ENCODE measurements at regions not wholly inside any gene's neighbourhood (a gene's known extent, or its start where the extent isn't known, plus 50 kb on each side); places are given as distances from the start of the nearest gene placed in this dataset.
"Not testable (repeated sequence)": the region's sequence is repeated elsewhere in the genome, so short reads cannot be mapped to it uniquely, and the experiment has no call there.

- no peak for DNase-seq
Measured at GRCh38 chr9:93809204-93809940, 145.8 kb downstream of the BARX1 start.

- DNase-seq = no peak
Measured at GRCh38 chr9:93808115-93809029, 146.8 kb downstream of the BARX1 start.

GRCh38 chr9:93807166-93808074 lies 147.7 kb downstream of the BARX1 start:
- DNase-seq = no peak

GRCh38 chr9:93801581-93802284 lies 153.4 kb downstream of the BARX1 start:
- DNase-seq = no peak

GRCh38 chr9:93801120-93801519 lies 154.0 kb downstream of the BARX1 start:
- no peak for DNase-seq

GRCh38 chr9:93792358-93792757 lies 162.8 kb downstream of the BARX1 start:
- DNase-seq = no peak

- no peak for DNase-seq
Measured at GRCh38 chr9:93786204-93786603, 169.0 kb downstream of the BARX1 start.

- no peak for DNase-seq
Measured at GRCh38 chr9:93776873-93777272, 178.3 kb downstream of the BARX1 start.

GRCh38 chr9:93776256-93776655 lies 178.9 kb downstream of the BARX1 start:
- DNase-seq = no peak

- no peak for DNase-seq
Measured at GRCh38 chr9:93774331-93775102, 180.6 kb downstream of the BARX1 start.

- no peak for DNase-seq
Measured at GRCh38 chr9:93771276-93771675, 183.9 kb downstream of the BARX1 start.

- no peak for DNase-seq
Measured at GRCh38 chr9:93761822-93762221, 185.4 kb downstream of the PHF2 start.

- DNase-seq = no peak
Measured at GRCh38 chr9:93750045-93750444, 173.7 kb downstream of the PHF2 start.

GRCh38 chr9:93748827-93749226 lies 172.4 kb downstream of the PHF2 start:
- not testable (repeated sequence) for DNase-seq

- no peak for DNase-seq
Measured at GRCh38 chr9:93731963-93732362, 155.6 kb downstream of the PHF2 start.

GRCh38 chr9:93730648-93731047 lies 154.3 kb downstream of the PHF2 start:
- DNase-seq = no peak

GRCh38 chr9:93730217-93730616 lies 153.8 kb downstream of the PHF2 start:
- no peak for DNase-seq
